ENCODE measurements at regions not wholly inside any gene's neighbourhood (a gene's known extent, or its start where the extent isn't known, plus 50 kb on each side); places are given as distances from the start of the nearest gene placed in this dataset.

DNA sequence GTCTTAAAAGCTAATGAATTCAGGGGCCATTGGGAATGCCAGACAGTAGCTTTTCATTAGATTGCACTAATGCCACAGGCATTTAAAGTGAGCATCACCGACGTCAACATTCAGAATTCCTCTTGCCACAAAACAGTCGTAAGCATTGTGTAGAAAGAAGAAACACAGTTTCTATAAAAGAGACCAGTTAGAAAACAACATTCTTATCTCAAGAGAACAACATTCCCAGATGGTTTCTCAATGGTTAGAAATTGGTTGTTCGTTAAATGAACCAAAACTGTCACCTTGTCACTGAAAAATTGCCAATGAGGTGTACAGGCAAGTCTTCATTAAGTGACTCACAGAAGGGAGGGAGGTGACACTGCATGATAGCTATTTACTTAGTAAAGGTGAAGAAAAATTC, 401.6 kb upstream of the PRR16 start:
- TF ChIP-seq, protein P1, sequence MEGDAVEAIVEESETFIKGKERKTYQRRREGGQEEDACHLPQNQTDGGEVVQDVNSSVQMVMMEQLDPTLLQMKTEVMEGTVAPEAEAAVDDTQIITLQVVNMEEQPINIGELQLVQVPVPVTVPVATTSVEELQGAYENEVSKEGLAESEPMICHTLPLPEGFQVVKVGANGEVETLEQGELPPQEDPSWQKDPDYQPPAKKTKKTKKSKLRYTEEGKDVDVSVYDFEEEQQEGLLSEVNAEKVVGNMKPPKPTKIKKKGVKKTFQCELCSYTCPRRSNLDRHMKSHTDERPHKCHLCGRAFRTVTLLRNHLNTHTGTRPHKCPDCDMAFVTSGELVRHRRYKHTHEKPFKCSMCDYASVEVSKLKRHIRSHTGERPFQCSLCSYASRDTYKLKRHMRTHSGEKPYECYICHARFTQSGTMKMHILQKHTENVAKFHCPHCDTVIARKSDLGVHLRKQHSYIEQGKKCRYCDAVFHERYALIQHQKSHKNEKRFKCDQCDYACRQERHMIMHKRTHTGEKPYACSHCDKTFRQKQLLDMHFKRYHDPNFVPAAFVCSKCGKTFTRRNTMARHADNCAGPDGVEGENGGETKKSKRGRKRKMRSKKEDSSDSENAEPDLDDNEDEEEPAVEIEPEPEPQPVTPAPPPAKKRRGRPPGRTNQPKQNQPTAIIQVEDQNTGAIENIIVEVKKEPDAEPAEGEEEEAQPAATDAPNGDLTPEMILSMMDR (conservative IDR thresholded peaks at IDR 0.05) = no peak
- TF ChIP-seq ZFX (IDR thresholded peaks at IDR 0.05) = no peak
- no peak overlapping the region for H3K27ac ChIP-seq

DNA sequence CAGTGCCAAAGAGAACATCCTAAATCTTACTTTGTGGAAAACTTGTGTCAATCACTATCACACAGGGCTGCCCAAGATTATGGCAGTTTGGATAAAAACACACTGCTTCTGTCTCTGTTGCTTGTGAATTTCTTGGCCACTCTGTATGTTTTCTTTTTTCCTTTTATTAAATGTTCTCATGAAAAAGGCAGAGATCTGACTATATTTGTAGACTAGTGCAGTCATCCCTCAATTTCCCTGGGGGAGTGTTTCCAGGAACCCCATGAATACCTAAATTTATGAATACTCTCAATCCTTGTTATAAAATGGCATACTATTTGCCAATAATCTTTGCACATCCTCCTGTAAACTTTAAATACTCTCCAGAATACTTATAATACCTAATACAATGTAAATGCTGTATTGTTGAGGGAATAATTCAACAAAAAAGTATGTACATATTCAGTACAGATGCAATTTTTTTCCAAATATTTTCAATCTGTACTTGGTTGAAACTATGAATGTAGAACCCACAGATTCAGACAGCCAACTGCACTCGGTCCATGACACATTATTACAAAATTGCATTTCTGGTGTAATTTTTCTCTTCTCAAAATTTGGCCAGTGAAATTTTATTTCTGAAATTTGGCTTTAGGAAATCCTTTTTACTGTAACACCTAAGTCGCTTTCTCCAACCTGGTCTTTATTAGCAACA, 391.9 kb upstream of the PRR16 start:
- no peak for TF ChIP-seq ZFX (IDR thresholded peaks at IDR 0.05)
- TF ChIP-seq, protein P1 (conservative IDR thresholded peaks at IDR 0.05) = no peak
- H3K27ac ChIP-seq = no peak overlapping the region

DNA sequence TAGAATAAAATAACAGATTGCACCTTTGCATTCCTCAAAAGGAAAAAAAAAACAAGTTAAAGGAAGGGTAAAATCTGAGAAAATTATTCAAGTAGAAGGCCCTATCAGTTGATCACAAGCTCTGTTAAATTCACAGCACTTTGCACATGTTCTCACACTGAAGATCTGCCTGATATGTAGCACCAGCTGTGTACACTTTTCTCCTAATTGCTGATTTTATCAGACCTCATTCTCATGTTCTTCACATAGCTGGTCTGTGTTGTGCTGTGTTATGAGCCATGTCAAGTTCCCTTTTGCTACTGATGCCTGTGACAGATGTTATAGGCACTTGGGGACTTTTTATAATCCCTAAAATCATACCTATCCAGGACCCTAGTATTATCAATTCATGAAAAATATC, 390.4 kb upstream of the PRR16 start:
- TF ChIP-seq ZFX (IDR thresholded peaks at IDR 0.05) = no peak
- TF ChIP-seq, protein P1 (conservative IDR thresholded peaks at IDR 0.05) = no peak
- no peak overlapping the region for H3K27ac ChIP-seq

DNA sequence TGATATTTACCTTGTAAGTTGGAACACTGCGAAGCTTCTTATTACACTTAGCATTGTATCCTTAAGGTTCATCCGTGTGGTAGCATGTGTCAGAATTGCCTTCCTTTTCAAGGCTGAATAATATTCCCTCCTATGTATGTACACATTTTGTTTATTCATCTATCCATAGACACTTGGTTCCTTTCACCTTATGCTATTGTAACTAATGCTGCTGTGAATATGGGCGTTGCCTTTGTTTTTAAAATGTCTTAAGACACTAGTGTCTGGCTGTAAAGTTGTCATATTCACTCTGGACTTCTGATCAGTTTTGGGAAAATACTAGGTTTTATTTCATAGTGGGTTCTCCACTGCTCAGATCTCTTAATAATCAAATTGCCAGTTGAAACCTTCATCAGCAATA, 383.3 kb upstream of the PRR16 start:
- TF ChIP-seq, protein P1 (conservative IDR thresholded peaks at IDR 0.05) = no peak
- TF ChIP-seq ZFX (IDR thresholded peaks at IDR 0.05) = no peak
- no peak overlapping the region for H3K27ac ChIP-seq

DNA sequence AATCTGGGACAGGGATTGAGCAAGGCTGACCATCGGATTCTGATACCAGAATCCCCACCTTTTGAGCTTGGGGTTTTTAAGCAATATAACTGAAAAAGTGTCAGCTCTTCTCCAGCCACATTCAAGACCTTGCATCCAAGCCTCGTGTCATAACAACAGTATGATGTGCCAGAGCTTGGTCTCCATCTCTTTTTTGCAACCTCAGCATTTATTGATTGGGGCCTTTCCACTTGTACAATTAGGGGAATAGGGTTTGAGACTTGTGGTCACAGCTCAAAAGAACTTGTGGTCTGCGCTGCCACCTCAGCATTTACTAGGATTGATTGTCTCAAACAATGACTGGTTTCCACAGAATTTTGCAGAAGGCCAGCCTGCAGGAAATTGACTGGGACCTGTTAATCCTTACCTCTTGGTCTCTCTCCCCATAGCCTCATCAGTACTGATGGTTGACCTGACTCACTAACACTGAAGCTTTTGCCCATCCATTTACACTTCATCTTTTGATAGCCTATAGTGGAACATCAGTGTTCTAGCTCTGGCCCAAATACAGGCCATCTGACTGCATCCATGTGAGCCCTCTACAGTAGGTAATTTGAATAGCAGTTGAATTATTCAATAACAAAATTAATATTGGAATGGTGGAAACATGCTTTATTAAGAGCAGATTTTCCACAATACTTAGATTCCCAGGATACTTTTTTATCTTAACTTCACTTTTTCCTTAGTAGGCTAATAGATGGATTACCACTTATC, 381.6 kb upstream of the PRR16 start:
- TF ChIP-seq ZFX (IDR thresholded peaks at IDR 0.05) = no peak
- TF ChIP-seq, protein P1 (conservative IDR thresholded peaks at IDR 0.05) = peak; percentile 37
- H3K27ac ChIP-seq = no peak overlapping the region

DNA sequence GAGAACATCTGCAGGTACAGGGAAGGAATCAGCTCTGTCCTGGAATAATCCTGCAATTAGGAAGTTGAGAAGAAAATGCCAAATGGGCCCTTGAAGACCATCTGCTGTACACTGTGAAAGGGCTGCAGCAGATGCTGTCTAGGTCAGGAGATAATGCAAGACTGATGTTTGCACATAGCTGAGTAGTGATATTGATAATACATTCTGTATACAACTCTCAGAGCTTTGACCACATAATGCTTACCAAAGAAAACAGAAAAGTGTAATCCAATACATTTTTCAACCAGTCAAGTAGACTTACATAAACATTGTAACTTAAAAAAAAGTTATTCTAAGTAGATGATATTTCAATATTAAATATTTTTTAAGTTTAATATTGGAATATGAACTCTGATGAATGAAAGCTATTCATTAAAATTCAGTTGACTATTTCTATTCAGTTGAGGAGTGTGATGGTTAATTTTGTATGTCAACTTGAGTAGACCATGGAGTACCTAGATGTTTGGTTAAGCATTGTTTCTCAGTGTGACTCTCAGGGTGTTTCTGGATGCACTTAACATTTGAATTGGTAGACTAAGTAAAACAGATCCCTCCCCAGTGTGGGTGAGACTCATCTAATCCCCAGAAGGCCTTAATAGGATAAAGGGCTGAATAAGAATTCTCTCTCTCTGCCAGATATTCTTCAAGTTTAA, 380.1 kb upstream of the PRR16 start:
- H3K27ac ChIP-seq = no peak overlapping the region
- TF ChIP-seq, protein P1 (conservative IDR thresholded peaks at IDR 0.05) = no peak
- TF ChIP-seq ZFX (IDR thresholded peaks at IDR 0.05) = no peak

DNA sequence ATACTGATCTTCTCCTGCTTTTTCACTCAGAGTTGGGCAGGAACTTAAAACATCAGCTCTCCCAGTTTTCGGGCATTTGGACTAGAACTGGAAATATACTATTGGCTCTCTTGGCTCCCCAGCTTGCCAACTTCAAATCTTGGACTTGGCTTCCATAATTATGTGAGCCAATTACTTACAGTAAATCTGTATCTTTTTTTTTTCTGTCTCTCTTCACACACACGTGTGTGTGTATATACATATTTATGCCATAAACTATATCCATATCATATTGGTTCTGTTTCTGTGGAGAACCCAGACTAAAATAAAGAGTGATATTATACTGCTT, 379.6 kb upstream of the PRR16 start:
- no peak for TF ChIP-seq ZFX (IDR thresholded peaks at IDR 0.05)
- TF ChIP-seq, protein P1 (conservative IDR thresholded peaks at IDR 0.05) = no peak
- H3K27ac ChIP-seq = no peak overlapping the region

Measured in C4-2B (cell line).